Endothelial cell (in vitro differentiated cells): ENCODE measurements at regions not wholly inside any gene's neighbourhood (a gene's known extent, or its start where the extent isn't known, plus 50 kb on each side); places are given as distances from the start of the nearest gene placed in this dataset.

Source experiments
- DNase-seq: peaks from one replicate; pipeline ENCODE4 v3.0.0; 2021; ENCODE audit warnings: low spot score
- H3K27ac Mint-ChIP-seq: one replicate; pipeline ENCODE4 v1.8.0; 2021; ENCODE audit warnings: mixed read lengths, inconsistent platforms; ENCODE audit not compliant: unreplicated experiment
- H3K27me3 Mint-ChIP-seq: one replicate; pipeline ENCODE4 v1.8.0; 2021; ENCODE audit warnings: mild to moderate bottlenecking, moderate library complexity, mixed read lengths, inconsistent platforms; ENCODE audit not compliant: unreplicated experiment
- H3K36me3 Mint-ChIP-seq: one replicate; pipeline ENCODE4 v1.8.0; 2021; ENCODE audit warnings: mild to moderate bottlenecking, low read depth, mixed read lengths, inconsistent platforms; ENCODE audit not compliant: unreplicated experiment
- H3K4me1 Mint-ChIP-seq: one replicate; pipeline ENCODE4 v1.8.0; 2021; ENCODE audit warnings: mild to moderate bottlenecking, mixed read lengths, inconsistent platforms; ENCODE audit not compliant: unreplicated experiment
- H3K4me3 Mint-ChIP-seq: one replicate; pipeline ENCODE4 v1.8.0; 2021; ENCODE audit warnings: mild to moderate bottlenecking, mixed read lengths, inconsistent platforms; ENCODE audit not compliant: unreplicated experiment
- H3K9me3 Mint-ChIP-seq: one replicate; pipeline ENCODE4 v1.8.0; 2021; ENCODE audit warnings: mixed read lengths, inconsistent platforms; ENCODE audit not compliant: unreplicated experiment
- CTCF ChIP-seq: fragments of 200-600 bp; sonication (generic); IDR thresholded peaks from one replicate; pipeline ENCODE4 v1.5.0; 2021; ENCODE audit warnings: antibody characterized with exemption; ENCODE audit not compliant: unreplicated experiment

GRCh38 chr14:84785996-84786395 lies 743.9 kb upstream of the FLRT2 start:
- Mint-ChIP-seq H3K4me3 (no peak overlapping the region), H3K27me3 (no peaks in the 10 kb centered on the region), H3K9me3 (no peaks in the 10 kb centered on the region), H3K4me1 (no peaks in the 10 kb centered on the region), H3K36me3 (no peaks in the 10 kb centered on the region), H3K27ac (no peak overlapping the region)
- DNase-seq: no peak
- TF ChIP-seq CTCF: no peak

- Mint-ChIP-seq H3K27ac (no peak overlapping the region), H3K27me3 (no peaks in the 10 kb centered on the region), H3K4me1 (no peaks in the 10 kb centered on the region), H3K4me3 (no peak overlapping the region), H3K36me3 (no peaks in the 10 kb centered on the region), H3K9me3 (no peaks in the 10 kb centered on the region)
- no peak for DNase-seq
- no peak for TF ChIP-seq CTCF
Measured at GRCh38 chr14:84789012-84789411, 740.9 kb upstream of the FLRT2 start.

- no peaks in the 10 kb centered on the region for H3K4me1 Mint-ChIP-seq
- H3K36me3 Mint-ChIP-seq: no peaks in the 10 kb centered on the region
- no peak for TF ChIP-seq CTCF
- no peak for DNase-seq
- H3K4me3 Mint-ChIP-seq: no peak overlapping the region
- H3K27ac Mint-ChIP-seq: no peak overlapping the region
- H3K9me3 Mint-ChIP-seq: no peaks in the 10 kb centered on the region
- no peaks in the 10 kb centered on the region for H3K27me3 Mint-ChIP-seq
Measured at GRCh38 chr14:84792722-84793410, 737.1 kb upstream of the FLRT2 start.

GRCh38 chr14:84797326-84797725 lies 732.6 kb upstream of the FLRT2 start:
- no peaks in the 10 kb centered on the region for H3K27me3 Mint-ChIP-seq
- no peak overlapping the region for H3K4me3 Mint-ChIP-seq
- H3K36me3 Mint-ChIP-seq: no peaks in the 10 kb centered on the region
- H3K9me3 Mint-ChIP-seq: no peaks in the 10 kb centered on the region
- H3K4me1 Mint-ChIP-seq: no peaks in the 10 kb centered on the region
- DNase-seq: no peak
- no peak for TF ChIP-seq CTCF
- H3K27ac Mint-ChIP-seq: no peak overlapping the region

- peaks cover 5% of the 10 kb centered on the region for H3K4me1 Mint-ChIP-seq
- TF ChIP-seq CTCF: no peak
- H3K36me3 Mint-ChIP-seq: no peaks in the 10 kb centered on the region
- H3K27me3 Mint-ChIP-seq: no peaks in the 10 kb centered on the region
- H3K27ac Mint-ChIP-seq: no peak overlapping the region
- no peak for DNase-seq
- H3K9me3 Mint-ChIP-seq: no peaks in the 10 kb centered on the region
- H3K4me3 Mint-ChIP-seq: no peak overlapping the region
Measured at GRCh38 chr14:84804468-84804867, 725.5 kb upstream of the FLRT2 start.
